H1 (cell line): ENCODE measurements at regions not wholly inside any gene's neighbourhood (a gene's known extent, or its start where the extent isn't known, plus 50 kb on each side); places are given as distances from the start of the nearest gene placed in this dataset.

Experiments
- CTCF ChIA-PET: fragments of 300-600 bp; sonication (Branson Sonifier 250); formaldehyde crosslinking; loops from one replicate; lab custom pipeline; 2021; ENCODE audit not compliant: partially characterized antibody; lab: Charles Lee
- POLR2A ChIA-PET: fragments of 300-600 bp; sonication (Branson Sonifier 250); formaldehyde crosslinking; loops from one replicate; lab custom pipeline; 2021; ENCODE audit warnings: inconsistent platforms; ENCODE audit not compliant: partially characterized antibody; lab: Charles Lee
- DNase-seq, 2 experiments: peaks; one replicate each; pipeline versions ENCODE4 v3.0.0 to v3.0.0-alpha.2; 2010 to 2022; ENCODE audit warnings: low spot score in 2 of 2, low read depth in 1 of 2, mixed read lengths in 1 of 2
- FAIRE-seq: peaks from 2 replicates; lab custom pipeline; 2011; peaks lifted over from hg19 to GRCh38; lab: Jason Lieb, UNC
- H2AFZ ChIP-seq: 2 replicates; pipeline ENCODE4 v1.8.1; 2012; ENCODE audit warnings: low read length, inconsistent platforms
- H2AK5ac ChIP-seq: 2 replicates; pipeline ENCODE4 v1.6.1; 2013; ENCODE audit warnings: low read depth, low read length
- H2BK120ac ChIP-seq: replicated peaks from 2 replicates; pipeline ENCODE3; 2013; ENCODE audit warnings: low read depth, low read length, inconsistent platforms
- H2BK12ac ChIP-seq: 2 replicates; pipeline ENCODE4 v1.6.1; 2013; ENCODE audit warnings: low read depth, low read length
- H2BK15ac ChIP-seq: 2 replicates; pipeline ENCODE4 v1.6.1; 2013; ENCODE audit warnings: low read length
- H2BK20ac ChIP-seq: 2 replicates; pipeline ENCODE4 v1.6.1; 2013; ENCODE audit warnings: low read length
- H2BK5ac ChIP-seq: 2 replicates; pipeline ENCODE4 v1.6.1; 2013; ENCODE audit warnings: low read depth, low read length
- H3K14ac ChIP-seq: 2 replicates; pipeline ENCODE4 v1.6.1; 2013; ENCODE audit warnings: inconsistent platforms; ENCODE audit not compliant: insufficient read length
- H3K18ac ChIP-seq: 2 replicates; pipeline ENCODE4 v1.6.1; 2013; ENCODE audit warnings: low read length; ENCODE audit errors: extremely low read depth
- H3K23ac ChIP-seq: 2 replicates; pipeline ENCODE4 v1.6.1; 2013; ENCODE audit warnings: inconsistent platforms; ENCODE audit not compliant: insufficient read length
- H3K23me2 ChIP-seq: 2 replicates; pipeline ENCODE4 v1.6.1; 2013; ENCODE audit warnings: low read depth, low read length
- H3K27ac ChIP-seq: 2 replicates; pipeline ENCODE4 v1.6.1; 2011; ENCODE audit warnings: low read depth, low read length, inconsistent platforms
- H3K27me3 ChIP-seq, 4 experiments: replicated peaks in 1 of 4; 1 replicate in 1 of 4; 2 replicates in 3 of 4; pipeline versions ENCODE4 v1.6.1 to v1.8.1; 2011 to 2013; ENCODE audit warnings: low read length in 3 of 4, mild to moderate bottlenecking in 3 of 4, inconsistent platforms in 2 of 4, mixed read lengths in 2 of 4, moderate library complexity in 1 of 4; ENCODE audit not compliant: control insufficient read depth in 3 of 4, insufficient read depth in 3 of 4; ENCODE audit errors: extremely low read depth in 1 of 4
- H3K36me3 ChIP-seq, 4 experiments: 2 replicates each; pipeline versions ENCODE4 v1.6.1 to v1.8.1; 2011 to 2013; ENCODE audit warnings: mild to moderate bottlenecking in 4 of 4, low read length in 3 of 4, moderate library complexity in 2 of 4, control low read depth in 1 of 4, inconsistent platforms in 1 of 4; ENCODE audit not compliant: insufficient read depth in 4 of 4, control insufficient read depth in 2 of 4
- H3K4ac ChIP-seq: replicated peaks from 2 replicates; pipeline ENCODE3; 2013; ENCODE audit warnings: low read length, low read depth, mixed read lengths, inconsistent platforms; ENCODE audit not compliant: insufficient read length
- H3K4me1 ChIP-seq, 4 experiments: replicated peaks in 1 of 4; 1 replicate in 1 of 4; 2 replicates in 3 of 4; pipeline versions ENCODE4 v1.6.1 to v1.8.1; 2011 to 2013; ENCODE audit warnings: low read length in 3 of 4, inconsistent platforms in 2 of 4, mixed read lengths in 1 of 4; ENCODE audit not compliant: insufficient read depth in 4 of 4, control insufficient read depth in 3 of 4
- H3K4me2 ChIP-seq, 2 experiments: 2 replicates each; pipeline versions ENCODE4 v1.6.1 to v1.8.1; 2011 to 2013; ENCODE audit warnings: low read depth in 2 of 2, low read length in 2 of 2, control low read depth in 1 of 2, inconsistent platforms in 1 of 2, mild to moderate bottlenecking in 1 of 2; ENCODE audit not compliant: insufficient read depth in 1 of 2
- H3K4me3 ChIP-seq, 4 experiments: fragments of 200-600, 300-600 bp in 1 of 4; sonication (generic), shearing (Covaris generic), sonication (Bioruptor Twin) in 1 of 4; 2 replicates each; pipeline versions ENCODE4 v1.5.1 to v1.8.1; 2011 to 2016; ENCODE audit warnings: low read length in 4 of 4, low read depth in 3 of 4, control low read depth in 2 of 4, inconsistent platforms in 2 of 4, mild to moderate bottlenecking in 2 of 4, mixed read lengths in 1 of 4, moderate library complexity in 1 of 4; ENCODE audit not compliant: insufficient read depth in 2 of 4; ENCODE audit errors: extremely low read depth in 1 of 4
- H3K56ac ChIP-seq: replicated peaks from 2 replicates; pipeline ENCODE3; 2013; ENCODE audit warnings: low read depth, mild to moderate bottlenecking, mixed read lengths, low read length, inconsistent platforms; ENCODE audit not compliant: insufficient read length
- H3K79me1 ChIP-seq: 2 replicates; pipeline ENCODE4 v1.6.1; 2013; ENCODE audit warnings: low read depth, low read length, control low read depth
- H3K79me2 ChIP-seq, 2 experiments: 2 replicates each; pipeline versions ENCODE4 v1.6.1 to v1.8.1; 2012 to 2013; ENCODE audit warnings: low read length in 2 of 2, mild to moderate bottlenecking in 2 of 2, inconsistent platforms in 1 of 2; ENCODE audit not compliant: insufficient read depth in 2 of 2, control insufficient read depth in 1 of 2
- H3K9ac ChIP-seq, 4 experiments: replicated peaks in 1 of 4; 1 replicate in 1 of 4; 2 replicates in 3 of 4; pipeline versions ENCODE4 v1.6.1 to v1.8.1; 2011 to 2013; ENCODE audit warnings: low read depth in 3 of 4, low read length in 3 of 4, control low read depth in 2 of 4, mild to moderate bottlenecking in 2 of 4, moderate library complexity in 2 of 4, inconsistent platforms in 1 of 4; ENCODE audit errors: extremely low read depth in 1 of 4
- H3K9me3 ChIP-seq, 2 experiments: 2 replicates each; pipeline versions ENCODE4 v1.6.1 to v1.8.1; 2012 to 2013; ENCODE audit warnings: mild to moderate bottlenecking in 2 of 2, moderate library complexity in 2 of 2, control low read depth in 1 of 2, inconsistent platforms in 1 of 2, low read depth in 1 of 2, low read length in 1 of 2, mixed read lengths in 1 of 2; ENCODE audit not compliant: insufficient read depth in 2 of 2
- H4K20me1 ChIP-seq, 2 experiments: replicated peaks in 1 of 2; 2 replicates each; pipeline versions ENCODE3 to v1.8.1; 2011 to 2013; ENCODE audit warnings: inconsistent platforms in 2 of 2, low read length in 2 of 2, mild to moderate bottlenecking in 1 of 2; ENCODE audit not compliant: insufficient read depth in 2 of 2, control insufficient read depth in 1 of 2
- H4K5ac ChIP-seq: 2 replicates; pipeline ENCODE4 v1.6.1; 2013; ENCODE audit warnings: low read length, low read depth, mixed read lengths, inconsistent platforms; ENCODE audit not compliant: insufficient read length
- H4K8ac ChIP-seq: 2 replicates; pipeline ENCODE4 v1.8.0; 2013; ENCODE audit warnings: mild to moderate bottlenecking, moderate library complexity, low read length, inconsistent platforms; ENCODE audit not compliant: insufficient read depth; ENCODE audit errors: extremely low read depth
- H4K91ac ChIP-seq: replicated peaks from 2 replicates; pipeline ENCODE3; 2013; ENCODE audit warnings: low read length, mixed read lengths, inconsistent platforms; ENCODE audit not compliant: insufficient read length
- SIN3A ChIP-seq, 2 experiments: IDR thresholded peaks in 1 of 2; conservative IDR thresholded peaks in 1 of 2; 2 replicates each; pipeline ENCODE4 v1.6.1; 2011 to 2012; ENCODE audit warnings: low read length in 2 of 2, improper control_type of control experiment in 1 of 2, low read depth in 1 of 2, mild to moderate bottlenecking in 1 of 2
- WGBS, 2 experiments: shearing (Covaris generic) in 1 of 2; methylation state at CpG; one replicate each; pipeline versions ENCODE4 v1.1.6 to v1.1.7; 2013 to 2015; ENCODE audit warnings: low lambda C conversion rate in 2 of 2, mixed read lengths in 2 of 2, inconsistent platforms in 1 of 2, low coverage in 1 of 2, missing lambda C conversion rate in 1 of 2; ENCODE audit not compliant: insufficient replicate concordance in 2 of 2, insufficient coverage in 1 of 2, insufficient read length in 1 of 2; ENCODE audit errors: extremely low coverage in 1 of 2, missing lambda C conversion rate in 1 of 2; 5-methylcytosine and 5-hydroxymethylcytosine counted together

- Histone ChIP-seq H3K36me3 (no peaks in the 10 kb centered on the region), H3K27me3 (no peaks in the 10 kb centered on the region), H3K4me1 (peaks cover 0 to 4% (median 0%) of the 10 kb centered on the region in 4 experiments; a peak in 1 of 7 replicates), H3K14ac (no peak overlapping the region), H3K4ac (no peak overlapping the region), H2BK5ac (no peak overlapping the region), H4K8ac (no peak overlapping the region), H3K79me1 (no peaks in the 10 kb centered on the region), H3K9ac (no peak overlapping the region), H2BK15ac (no peak overlapping the region), H2AK5ac (no peak overlapping the region), H3K56ac (no peak overlapping the region), H3K18ac (no peak overlapping the region), H3K27ac (no peak overlapping the region), H3K79me2 (no peaks in the 10 kb centered on the region), H2BK120ac (no peak overlapping the region), H4K20me1 (no peaks in the 10 kb centered on the region), H4K5ac (no peak overlapping the region), H4K91ac (no peak overlapping the region), H2AFZ (no peak overlapping the region), H2BK12ac (no peak overlapping the region), H2BK20ac (no peak overlapping the region), H3K4me2 (no peak overlapping the region), H3K9me3 (no peaks in the 10 kb centered on the region), H3K4me3 (no peak overlapping the region), H3K23me2 (no peaks in the 10 kb centered on the region), H3K23ac (no peak overlapping the region)
- DNase-seq: no peak
- WGBS, 2 experiments: 85% methylated on average over 2 of the region's 2 CpGs; no CpG with 5 or more reads in 1 of the 2 experiments
- ChIA-PET POLR2A (no interaction called here), CTCF (no interaction called here)
- FAIRE-seq: no peak
- TF ChIP-seq SIN3A (conservative IDR thresholded peaks at IDR 0.05 in 1 of 2, IDR thresholded peaks at IDR 0.05 in 1 of 2; ENCODE audit: low read depth in 1 of 2, low read length in 2 of 2): no peak
Measured at GRCh38 chrX:38861489-38861888, 60.2 kb downstream of the MID1IP1 start.
